ENCODE measurements at regions not wholly inside any gene's neighbourhood (a gene's known extent, or its start where the extent isn't known, plus 50 kb on each side); places are given as distances from the start of the nearest gene placed in this dataset.

GRCh38 chr11:26268980-26269660 lies 62.8 kb upstream of the ANO3 start:
- Mint-ChIP-seq H3K36me3 (no peaks in the 10 kb centered on the region), H3K27me3 (ENCODE audit: low read depth) (no peaks in the 10 kb centered on the region), H3K4me3 (no peak overlapping the region), H3K4me1 (peaks cover 25% of the 10 kb centered on the region), H3K27ac (peak overlapping the region; percentile 33), H3K9me3 (no peaks in the 10 kb centered on the region)
- no peak for DNase-seq (ENCODE audit: low spot score in 2 of 2, unreplicated experiment in 2 of 2)
- TF ChIP-seq CTCF (IDR thresholded peaks at IDR 0.05; ENCODE audit: unreplicated experiment): no peak

DNA sequence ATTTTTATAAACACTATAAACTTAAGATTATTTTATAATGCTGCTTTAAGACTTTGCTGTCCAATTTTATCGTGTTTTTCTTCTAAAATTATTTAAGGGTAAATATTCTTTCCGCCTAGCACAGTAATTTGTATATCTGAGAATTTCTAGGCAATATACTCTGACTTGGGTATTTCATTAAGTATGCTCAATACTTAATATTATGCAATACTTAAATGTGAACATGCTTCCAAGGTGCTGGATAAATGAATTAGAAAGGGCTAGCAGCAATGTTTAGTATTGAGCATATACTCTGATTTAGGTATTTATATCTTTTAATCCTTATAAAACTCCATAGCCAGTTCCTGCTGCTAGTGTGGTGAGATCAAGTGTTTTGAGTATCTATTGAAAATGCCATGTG lies 60.3 kb upstream of the ANO3 start:
- Mint-ChIP-seq H3K27me3 (ENCODE audit: low read depth) (no peaks in the 10 kb centered on the region), H3K4me3 (no peak overlapping the region), H3K4me1 (peaks cover 26% of the 10 kb centered on the region), H3K9me3 (no peaks in the 10 kb centered on the region), H3K36me3 (no peaks in the 10 kb centered on the region), H3K27ac (no peak overlapping the region)
- DNase-seq (ENCODE audit: low spot score in 2 of 2, unreplicated experiment in 2 of 2): no peak
- TF ChIP-seq CTCF (IDR thresholded peaks at IDR 0.05; ENCODE audit: unreplicated experiment): no peak

DNA sequence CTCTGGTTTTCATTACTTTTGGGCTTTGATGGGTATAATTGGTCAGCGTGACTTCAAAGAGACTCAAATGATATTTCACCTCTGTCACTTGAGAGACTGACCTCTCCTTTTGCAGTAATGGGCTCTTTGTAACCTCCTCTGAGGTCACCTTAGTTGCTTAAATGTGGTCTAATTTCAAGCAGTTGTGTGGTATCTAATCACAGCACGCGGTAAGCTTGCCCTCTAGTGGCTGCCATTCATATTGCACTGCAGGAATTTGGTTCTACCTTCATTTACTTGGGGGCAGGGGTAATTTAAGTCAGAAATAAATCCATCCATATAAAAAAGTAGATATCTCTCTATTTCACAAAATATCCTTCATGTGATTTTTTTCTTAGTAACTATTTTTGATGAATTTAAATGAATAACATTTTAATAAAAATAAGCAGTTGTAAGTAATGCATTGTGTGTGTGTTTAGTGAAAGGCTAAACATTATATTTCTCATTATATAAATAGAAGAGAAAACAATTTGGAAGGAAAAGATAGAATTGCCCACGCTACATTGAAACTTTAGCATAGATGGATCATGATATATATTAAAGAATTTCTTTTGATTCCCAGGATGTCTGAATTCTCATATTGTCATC lies 55.0 kb upstream of the ANO3 start:
- Mint-ChIP-seq H3K9me3 (no peaks in the 10 kb centered on the region), H3K36me3 (no peaks in the 10 kb centered on the region), H3K4me1 (peaks cover 4% of the 10 kb centered on the region), H3K4me3 (no peak overlapping the region), H3K27ac (no peak overlapping the region), H3K27me3 (ENCODE audit: low read depth) (peaks cover 17% of the 10 kb centered on the region)
- DNase-seq (ENCODE audit: low spot score in 2 of 2, unreplicated experiment in 2 of 2): peak in 1 of 2 experiments; percentile 78
- TF ChIP-seq CTCF (IDR thresholded peaks at IDR 0.05; ENCODE audit: unreplicated experiment): peak; percentile 96

DNA sequence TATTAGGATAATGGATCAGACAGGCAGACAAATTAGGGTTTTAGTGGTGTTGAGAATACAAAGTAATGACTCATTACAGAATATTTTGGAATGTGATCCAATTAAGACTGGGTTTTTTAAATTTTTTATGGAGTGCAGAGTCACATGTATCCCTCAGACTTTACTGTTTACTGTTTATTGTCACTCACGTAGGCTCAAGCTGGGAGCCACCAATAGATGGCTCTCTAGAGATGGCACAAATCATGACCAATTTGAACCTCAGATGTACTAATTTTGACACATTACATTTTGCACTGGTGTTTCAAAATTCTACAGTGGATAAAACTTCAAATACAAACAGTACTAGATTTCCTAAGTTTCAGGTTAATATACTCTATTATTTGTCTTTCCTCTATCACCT lies 53.6 kb upstream of the ANO3 start:
- Mint-ChIP-seq H3K9me3 (no peaks in the 10 kb centered on the region), H3K27me3 (ENCODE audit: low read depth) (peaks cover 17% of the 10 kb centered on the region), H3K4me3 (no peak overlapping the region), H3K4me1 (peaks cover 2% of the 10 kb centered on the region), H3K27ac (no peak overlapping the region), H3K36me3 (no peaks in the 10 kb centered on the region)
- no peak for TF ChIP-seq CTCF (IDR thresholded peaks at IDR 0.05; ENCODE audit: unreplicated experiment)
- DNase-seq (ENCODE audit: low spot score in 2 of 2, unreplicated experiment in 2 of 2): no peak
